HG02763 (cell line): ENCODE measurements at regions not wholly inside any gene's neighbourhood (a gene's known extent, or its start where the extent isn't known, plus 50 kb on each side); places are given as distances from the start of the nearest gene placed in this dataset.

ENCODE experiments used
- ATAC-seq: cut with Tn5 transposase; IDR thresholded peaks from one replicate; pipeline ENCODE4 v1.9.1; 2021; ENCODE audit warnings: mild to moderate bottlenecking, moderate library complexity; ENCODE audit not compliant: unreplicated experiment

- ATAC-seq, result no peak
These were observed 298.0 kb upstream of the ZC3H12C start for GRCh38 chr11:109795234-109795633.

- ATAC-seq, result no peak
These were observed 296.9 kb upstream of the ZC3H12C start for GRCh38 chr11:109796253-109796652.

GRCh38 chr11:109798521-109798920, 294.7 kb upstream of the ZC3H12C start:
- no peak for ATAC-seq

- no peak for ATAC-seq
These were observed 293.6 kb upstream of the ZC3H12C start for GRCh38 chr11:109799604-109800003.

GRCh38 chr11:109804911-109805310, 288.3 kb upstream of the ZC3H12C start:
- ATAC-seq, result no peak

- no peak for ATAC-seq
These were observed 287.0 kb upstream of the ZC3H12C start for GRCh38 chr11:109806205-109806604.

- no peak for ATAC-seq
These were observed 284.6 kb upstream of the ZC3H12C start for GRCh38 chr11:109808569-109808968.

GRCh38 chr11:109814824-109815223, 278.4 kb upstream of the ZC3H12C start:
- ATAC-seq, result no peak

- ATAC-seq, result no peak
These were observed 277.6 kb upstream of the ZC3H12C start for GRCh38 chr11:109815500-109816150.

GRCh38 chr11:109818290-109818689, 274.9 kb upstream of the ZC3H12C start:
- ATAC-seq, result no peak

- no peak for ATAC-seq
These were observed 273.8 kb upstream of the ZC3H12C start for GRCh38 chr11:109819410-109819809.

GRCh38 chr11:109821511-109821910, 271.7 kb upstream of the ZC3H12C start:
- no peak for ATAC-seq

- no peak for ATAC-seq
These were observed 270.6 kb upstream of the ZC3H12C start for GRCh38 chr11:109822436-109823102.

- ATAC-seq, result no peak
These were observed 264.8 kb upstream of the ZC3H12C start for GRCh38 chr11:109828387-109828786.

GRCh38 chr11:109838026-109838425, 255.2 kb upstream of the ZC3H12C start:
- no peak for ATAC-seq

- no peak for ATAC-seq
These were observed 247.8 kb upstream of the ZC3H12C start for GRCh38 chr11:109845437-109845836.

- ATAC-seq, result no peak
These were observed 245.6 kb upstream of the ZC3H12C start for GRCh38 chr11:109847621-109848020.

GRCh38 chr11:109849051-109849450, 244.1 kb upstream of the ZC3H12C start:
- no peak for ATAC-seq

GRCh38 chr11:109849946-109850345, 243.2 kb upstream of the ZC3H12C start:
- no peak for ATAC-seq

GRCh38 chr11:109851780-109852390, 241.3 kb upstream of the ZC3H12C start:
- no peak for ATAC-seq

GRCh38 chr11:109853156-109853776, 239.9 kb upstream of the ZC3H12C start:
- ATAC-seq, result no peak

- ATAC-seq, result no peak
These were observed 238.5 kb upstream of the ZC3H12C start for GRCh38 chr11:109854731-109855130.
